HepG2 (cell line): ENCODE measurements at regions not wholly inside any gene's neighbourhood (a gene's known extent, or its start where the extent isn't known, plus 50 kb on each side); places are given as distances from the start of the nearest gene placed in this dataset.

Experiments
- ATAC-seq: fragments of 200-7000 bp; cut with Tn5 transposase; 3 replicates; pipeline ENCODE4 v1.9.1; 2020; ENCODE audit warnings: mild to moderate bottlenecking, moderate library complexity
- BruUV-seq: library from RNA; stranded (reverse); fragments of 400-500 nt; replicated peaks from 2 replicates; lab custom pipeline; 2021; lab: Mats Ljungman, UMichigan
- CTCF ChIA-PET: fragments of 300-600 bp; formaldehyde crosslinking; extraction: SDS; loops from one replicate; lab custom pipeline; 2021; ENCODE audit warnings: low total read pairs, inconsistent platforms, low intra/inter-chr PET ratio; lab: Yijun Ruan, JAX
- POLR2A ChIA-PET: fragments of 350-600 bp; sonication (Branson Sonifier 250); formaldehyde crosslinking; loops from one replicate; lab custom pipeline; 2020; ENCODE audit warnings: antibody characterized with exemption, inconsistent platforms; lab: Yijun Ruan, JAX
- DNase-seq: peaks from one replicate; pipeline ENCODE4 v3.0.0-alpha.2; 2015; ENCODE audit warnings: low spot score
- FAIRE-seq: peaks from 3 replicates; lab custom pipeline; 2011; peaks lifted over from hg19 to GRCh38; lab: Jason Lieb, UNC
- H2AFZ ChIP-seq: one replicate; pipeline ENCODE4 v1.6.1; 2011; ENCODE audit warnings: low read length, inconsistent platforms
- H3K27ac ChIP-seq: fragments of 300-600 bp; 3 replicates; pipeline ENCODE4 v1.8.0; 2011; ENCODE audit warnings: mixed run types, mild to moderate bottlenecking, mixed read lengths, low read length, inconsistent platforms; ENCODE audit not compliant: insufficient read depth; ENCODE audit errors: extremely low read length
- H3K27me3 ChIP-seq, 2 experiments: fragments of 200-600 bp in 1 of 2; 2 replicates in 1 of 2; 3 replicates in 1 of 2; pipeline versions ENCODE4 v1.6.0 to v1.8.0; 2011; ENCODE audit warnings: low read length in 2 of 2, mild to moderate bottlenecking in 2 of 2, moderate library complexity in 2 of 2, inconsistent platforms in 1 of 2; ENCODE audit not compliant: insufficient read depth in 2 of 2, control insufficient read depth in 1 of 2
- H3K36me3 ChIP-seq, 2 experiments: fragments of 200-600 bp in 1 of 2; replicated peaks in 1 of 2; 2 replicates in 1 of 2; 3 replicates in 1 of 2; pipeline versions ENCODE4 v1.5.1 to v1.8.0; 2011; ENCODE audit warnings: low read length in 2 of 2, inconsistent platforms in 1 of 2; ENCODE audit not compliant: insufficient read depth in 2 of 2, control insufficient read depth in 1 of 2
- H3K4me1 ChIP-seq: 2 replicates; pipeline ENCODE4 v1.5.1; 2012; ENCODE audit warnings: low read length, inconsistent platforms; ENCODE audit not compliant: insufficient read depth
- H3K4me2 ChIP-seq: 2 replicates; pipeline ENCODE4 v1.6.0; 2011; ENCODE audit warnings: low read depth, low read length, inconsistent platforms
- H3K4me3 ChIP-seq, 3 experiments: fragments of 200-600 bp in 1 of 3; sonication (generic), shearing (Covaris generic) in 1 of 3; replicated peaks in 1 of 3; 2 replicates each; pipeline ENCODE4 v1.5.1; 2011 to 2016; ENCODE audit warnings: low read length in 3 of 3, inconsistent platforms in 2 of 3, low read depth in 2 of 3, mild to moderate bottlenecking in 2 of 3, control low read depth in 1 of 3, mixed read lengths in 1 of 3; ENCODE audit not compliant: insufficient read depth in 1 of 3
- H3K79me2 ChIP-seq: one replicate; pipeline ENCODE4 v1.6.1; 2011; ENCODE audit warnings: low read length, inconsistent platforms; ENCODE audit not compliant: insufficient read depth
- H3K9ac ChIP-seq: 2 replicates; pipeline ENCODE4 v1.6.0; 2011; ENCODE audit warnings: mild to moderate bottlenecking, low read depth, low read length, inconsistent platforms; ENCODE audit not compliant: insufficient read depth
- H3K9me3 ChIP-seq: 2 replicates; pipeline ENCODE4 v1.5.1; 2012; ENCODE audit warnings: mild to moderate bottlenecking, low read length
- H4K20me1 ChIP-seq: 2 replicates; pipeline ENCODE4 v1.6.0; 2011; ENCODE audit warnings: inconsistent platforms, mild to moderate bottlenecking, low read length, moderate library complexity; ENCODE audit not compliant: insufficient read depth
- AKNA ChIP-seq: sonication (generic); formaldehyde crosslinking; IDR thresholded peaks from 2 replicates; pipeline ENCODE4 v1.4.0; 2020; ENCODE audit warnings: missing genetic modification reagents, borderline replicate concordance
- PHF21A ChIP-seq: sonication (generic); formaldehyde crosslinking; IDR thresholded peaks from 2 replicates; pipeline ENCODE4 v1.5.0; 2020; ENCODE audit warnings: mild to moderate bottlenecking, missing genetic modification reagents
- SPEN ChIP-seq: sonication (generic); formaldehyde crosslinking; IDR thresholded peaks from 2 replicates; pipeline ENCODE4 v1.5.1; 2020; ENCODE audit warnings: low read depth, mild to moderate bottlenecking, missing genetic modification reagents
- SRY ChIP-seq: sonication (generic); formaldehyde crosslinking; IDR thresholded peaks from 2 replicates; pipeline ENCODE4 v1.8.0; 2022; ENCODE audit warnings: mild to moderate bottlenecking, missing genetic modification reagents
- TARDBP ChIP-seq: sonication (generic); formaldehyde crosslinking; IDR thresholded peaks from 2 replicates; pipeline ENCODE4 v1.8.0; 2022; ENCODE audit warnings: mild to moderate bottlenecking, missing genetic modification reagents
- TERF1 ChIP-seq: sonication (generic); formaldehyde crosslinking; IDR thresholded peaks from 2 replicates; pipeline ENCODE4 v1.8.0; 2022; ENCODE audit warnings: mild to moderate bottlenecking, missing genetic modification reagents, moderate library complexity
- TFAP4 ChIP-seq: sonication (generic); IDR thresholded peaks from 2 replicates; pipeline ENCODE4 v1.6.1; 2016; ENCODE audit warnings: low read depth, borderline replicate concordance
- TFDP2 ChIP-seq: sonication (generic); formaldehyde crosslinking; IDR thresholded peaks from 2 replicates; pipeline ENCODE4 v1.4.0; 2020; ENCODE audit warnings: missing genetic modification reagents
- THAP11 ChIP-seq: IDR thresholded peaks from 2 replicates; pipeline ENCODE4 v1.6.1; 2016; ENCODE audit warnings: missing biosample characterization, missing genetic modification reagents
- ZNF280D ChIP-seq: sonication (generic); formaldehyde crosslinking; IDR thresholded peaks from 2 replicates; pipeline ENCODE4 v1.5.1; 2020; ENCODE audit warnings: mild to moderate bottlenecking, missing genetic modification reagents
- ZNF296 ChIP-seq: sonication (generic); formaldehyde crosslinking; conservative IDR thresholded peaks from 2 replicates; pipeline ENCODE4 v1.5.0; 2020; ENCODE audit warnings: mild to moderate bottlenecking, missing genetic modification reagents
- ZNF382 ChIP-seq: sonication (generic); formaldehyde crosslinking; IDR thresholded peaks from 2 replicates; pipeline ENCODE4 v1.5.0; 2020; ENCODE audit warnings: missing genetic modification reagents, mild to moderate bottlenecking, borderline replicate concordance
- ZNF672 ChIP-seq: sonication (generic); formaldehyde crosslinking; IDR thresholded peaks from 2 replicates; pipeline ENCODE4 v1.8.1; 2022; ENCODE audit warnings: missing genetic modification reagents
- ZNF75D ChIP-seq: sonication (generic); formaldehyde crosslinking; IDR thresholded peaks from 2 replicates; pipeline ENCODE4 v1.8.1; 2023; ENCODE audit warnings: missing genetic modification reagents, mild to moderate bottlenecking, borderline replicate concordance
- ZNF879 ChIP-seq: sonication (generic); formaldehyde crosslinking; IDR thresholded peaks from 2 replicates; pipeline ENCODE4 v1.8.1; 2023; ENCODE audit warnings: missing genetic modification reagents
- whole genome bisulfite sequencing: methylation state at CpG from one replicate; pipeline ENCODE4 v1.1.6; 2017; ENCODE audit warnings: low lambda C conversion rate; 5-methylcytosine and 5-hydroxymethylcytosine counted together
- in situ Hi-C: cut with HindIII; loops from 2 replicates; pipeline ENCODE4 v1.10.0; 2017; ENCODE audit warnings: low pct_unique_long_range_greater_than_20kb; ENCODE audit not compliant: extremely low pct_ligation_motif_present
- intact Hi-C: fragments of 100-400 bp; cut with micrococcal nuclease; formaldehyde crosslinking; loops from one replicate; pipeline ENCODE4 v1.10.0; 2022; ENCODE audit not compliant: unreplicated experiment

- H3K79me2 ChIP-seq, result no peaks in the 10 kb centered on the region
- TF ChIP-seq THAP11 (CRISPR knock-in tag) (no peak), TARDBP (CRISPR knock-in tag) (no peak), ZNF672 (CRISPR knock-in tag) (no peak), ZNF879 (no peak), ZNF382 (CRISPR knock-in tag) (no peak), AKNA (CRISPR knock-in tag) (no peak), SPEN (CRISPR knock-in tag) (no peak), TERF1 (no peak), ZNF296 (CRISPR knock-in tag) (no peak), TFDP2 (CRISPR knock-in tag) (no peak), TFAP4 (no peak), ZNF280D (CRISPR knock-in tag) (no peak), PHF21A (CRISPR knock-in tag) (no peak), ZNF75D (CRISPR knock-in tag) (no peak), SRY (CRISPR knock-in tag) (no peak)
Measured at GRCh38 chr18:22340331-22340730, 77.4 kb downstream of the CTAGE1 start.

More at GRCh38 chr18:22340331-22340730, 77.4 kb downstream of the CTAGE1 start:
- POLR2A ChIA-PET, result no interaction called here
- Histone ChIP-seq H3K9ac (no peak overlapping the region), H3K4me2 (no peak overlapping the region), H3K27me3 (no peaks in the 10 kb centered on the region), H3K4me1 (peaks cover 3% of the 10 kb centered on the region; the same call in 1 of the 2 replicates), H3K27ac (no peak overlapping the region), H3K36me3 (no peaks in the 10 kb centered on the region), H3K9me3 (no peaks in the 10 kb centered on the region), H3K4me3 (no peak overlapping the region), H4K20me1 (no peaks in the 10 kb centered on the region), H2AFZ (no peak overlapping the region)
- no TSS peak for BruUV-seq
- FAIRE-seq, result no peak
- CTCF ChIA-PET, result no interaction called here
- in situ Hi-C loops, result no loop called here
- intact Hi-C loops, result no loop called here
- no peak for DNase-seq
- ATAC-seq, result no peak; the same call in 2 of the 3 replicates
- 9% methylated on average over 3 of the region's 3 CpGs for WGBS
